ENCODE measurements at regions not wholly inside any gene's neighbourhood (a gene's known extent, or its start where the extent isn't known, plus 50 kb on each side); places are given as distances from the start of the nearest gene placed in this dataset.
A peak's percentile ranks its signal among the peaks of the same experiment; 100 is the strongest.
"Not testable (repeated sequence)": the region's sequence is repeated elsewhere in the genome, so short reads cannot be mapped to it uniquely, and the experiment has no call there.

DNA sequence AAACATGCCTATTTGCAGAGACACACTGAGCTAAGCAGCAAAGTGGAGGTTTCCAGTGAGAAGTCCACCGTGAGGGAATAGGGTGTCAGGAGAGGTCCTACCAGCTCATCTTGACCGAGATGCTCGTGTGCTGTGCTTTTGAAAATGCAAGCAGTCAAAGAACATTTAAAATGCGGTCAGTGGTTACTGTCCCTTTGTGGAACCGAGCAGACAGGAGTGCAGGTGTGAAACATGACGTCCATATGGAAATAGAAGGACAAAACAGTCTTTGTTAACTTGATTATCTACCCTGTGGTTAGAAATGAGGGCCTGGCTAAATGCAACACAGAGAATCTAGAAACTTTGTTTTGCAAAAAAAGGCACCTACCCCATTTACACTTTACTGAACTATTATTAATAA is 473.3 kb downstream of the SPATA31A6 start:
- not testable (repeated sequence) for DNase-seq (ENCODE audit: low read depth, low spot score)

DNA sequence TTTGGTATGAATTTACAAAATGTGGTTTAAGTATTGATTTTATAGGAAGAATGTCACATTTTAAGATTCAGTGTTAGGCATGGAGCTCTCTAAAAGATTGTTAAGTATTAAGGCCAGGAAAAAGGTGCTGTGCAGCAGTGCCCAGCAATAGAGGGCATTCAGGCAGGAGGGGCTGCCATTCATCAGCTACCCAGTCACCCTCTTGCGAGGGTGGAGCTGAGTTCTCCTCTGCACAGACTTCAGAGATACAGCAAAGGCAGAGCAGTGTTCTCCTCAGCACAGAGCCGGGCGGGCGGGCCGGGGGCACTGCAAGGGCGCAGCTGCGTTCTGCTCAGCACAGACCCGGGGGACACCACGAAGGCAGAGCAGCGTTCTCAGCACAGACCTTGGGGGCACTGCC is 474.0 kb downstream of the SPATA31A6 start:
- DNase-seq (ENCODE audit: low read depth, low spot score), result not testable (repeated sequence)

DNA sequence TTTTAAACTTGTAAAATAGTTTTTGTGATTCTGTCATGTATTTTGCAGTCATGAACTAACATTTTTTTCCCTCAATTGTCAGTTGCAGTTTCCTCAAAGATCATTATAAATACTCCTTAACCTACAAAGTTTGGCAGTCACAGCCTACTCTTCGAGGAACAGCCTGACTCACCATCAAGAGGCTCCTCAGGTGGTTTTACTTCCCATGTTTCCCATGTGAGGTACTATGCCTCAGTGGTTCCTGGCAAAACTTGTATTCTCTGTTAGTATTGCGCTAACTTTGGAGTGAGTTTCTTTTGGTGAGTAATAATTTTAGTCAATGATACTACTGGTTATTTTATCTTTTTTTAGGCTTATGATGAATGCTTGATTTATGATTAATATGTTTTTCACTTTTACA is 513.7 kb downstream of the SPATA31A6 start:
- not testable (repeated sequence) for DNase-seq (ENCODE audit: low read depth, low spot score)

DNA sequence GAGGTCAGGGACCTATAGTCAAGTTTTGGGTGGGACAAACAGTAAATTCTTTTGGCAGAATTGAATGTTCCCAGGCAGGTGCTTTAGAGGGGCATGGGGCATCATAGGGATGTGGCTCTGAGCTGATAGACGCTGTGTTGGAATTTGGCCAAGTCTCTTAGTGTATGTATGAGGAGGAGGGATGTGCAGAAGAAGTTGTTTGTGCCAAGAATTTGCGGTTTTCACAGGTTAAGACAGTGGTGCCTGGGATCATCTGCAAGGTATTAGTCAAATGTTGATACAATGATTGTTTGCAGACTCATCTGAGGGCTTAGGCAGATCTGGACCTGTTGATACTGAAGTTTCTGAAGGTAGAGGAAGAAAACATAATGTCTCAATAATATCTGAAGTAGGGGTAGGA is 519.4 kb downstream of the SPATA31A6 start:
- DNase-seq (ENCODE audit: low read depth, low spot score), result not testable (repeated sequence)

DNA sequence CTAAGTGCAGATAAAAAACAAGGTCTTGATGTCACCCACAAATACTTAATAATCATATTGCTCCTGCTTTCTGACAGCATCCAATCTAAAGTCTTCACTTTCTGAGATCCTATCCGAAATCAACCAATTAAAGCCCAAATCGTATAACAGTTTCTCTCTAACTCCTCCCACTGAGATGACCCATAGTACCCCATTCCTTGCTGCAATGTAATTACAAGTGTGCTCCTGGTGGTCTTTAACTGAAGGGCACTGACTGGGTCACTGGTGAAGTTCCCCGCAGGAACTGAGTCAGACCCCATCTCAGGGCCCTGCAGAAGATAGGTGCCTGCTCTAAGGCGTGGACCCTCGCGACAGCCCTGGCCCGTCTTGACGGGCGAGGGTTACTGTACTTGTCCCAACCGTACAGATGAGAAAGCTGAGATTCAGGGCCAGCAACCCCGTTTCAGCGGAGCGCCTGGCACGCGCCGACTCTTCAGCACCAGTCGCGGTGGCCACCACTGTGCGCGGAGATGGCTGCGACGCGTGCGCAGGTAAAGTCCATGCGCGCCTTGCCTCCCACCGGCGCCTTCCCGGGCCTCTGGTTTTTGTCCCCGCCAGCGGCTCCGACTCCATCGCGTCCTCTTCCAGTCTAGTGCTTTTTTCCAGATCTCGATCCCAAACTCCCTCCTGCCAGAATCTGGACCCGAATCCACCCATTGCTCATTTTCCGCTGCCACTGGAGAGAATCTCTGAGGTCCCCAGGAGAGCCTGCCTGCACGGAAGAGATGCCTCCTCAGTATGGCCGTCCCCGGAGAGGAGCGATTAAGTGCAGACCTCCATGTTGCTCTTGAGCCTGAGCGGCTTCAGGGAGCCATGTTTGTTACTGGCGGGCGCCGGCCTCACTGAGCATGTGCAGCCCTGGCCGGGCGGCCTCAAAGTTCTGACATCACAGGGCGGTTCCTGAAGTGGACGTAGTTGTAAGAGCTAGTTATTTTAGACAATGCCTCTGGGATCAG is 541.7 kb downstream of the SPATA31A6 start:
- not testable (repeated sequence) for DNase-seq (ENCODE audit: low read depth, low spot score)

DNA sequence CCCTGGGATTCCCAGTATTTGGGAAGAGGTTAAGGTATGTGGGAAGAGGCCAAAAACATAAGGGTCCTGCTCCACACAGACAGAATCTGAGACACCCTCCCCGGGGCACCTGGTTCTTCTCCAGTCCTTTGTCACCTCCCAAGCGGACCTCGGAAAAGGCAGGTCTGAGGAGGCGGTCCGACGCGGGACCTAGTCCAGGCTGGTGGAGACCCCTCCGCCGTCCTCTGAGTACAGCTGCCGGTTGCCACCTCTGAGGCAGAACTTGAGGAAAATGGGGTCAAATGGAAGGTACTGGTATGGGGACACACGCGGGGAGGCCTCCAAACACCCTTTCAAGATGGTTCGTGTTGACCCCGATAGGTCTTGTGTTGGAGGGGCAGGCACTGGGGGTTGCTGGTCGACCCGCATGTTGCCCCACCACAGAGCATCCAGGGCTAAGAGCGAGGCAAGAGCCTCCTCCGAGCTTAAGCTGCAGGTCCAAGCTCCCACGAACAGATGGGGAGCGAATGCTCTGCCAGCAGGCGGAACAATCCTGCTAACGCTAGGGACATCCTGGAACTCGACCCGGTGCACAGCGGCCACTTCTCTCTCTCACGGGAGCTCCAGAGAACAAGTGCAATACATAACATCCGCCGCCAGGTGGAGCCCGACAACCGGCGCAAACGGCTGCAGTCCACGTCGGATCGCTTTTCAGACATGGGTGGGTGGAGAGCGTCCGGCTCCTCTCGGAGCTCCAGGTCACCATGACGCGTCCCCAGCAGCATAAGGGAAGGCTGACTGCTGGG is 559.8 kb downstream of the SPATA31A6 start:
- peak; percentile 40 for DNase-seq (ENCODE audit: low read depth, low spot score)

- not testable (repeated sequence) for DNase-seq (ENCODE audit: low read depth, low spot score)
These were observed 573.8 kb downstream of the SPATA31A6 start for GRCh38 chr9:42757251-42757650.

- not testable (repeated sequence) for DNase-seq (ENCODE audit: low read depth, low spot score)
These were observed 575.9 kb downstream of the SPATA31A6 start for GRCh38 chr9:42759320-42759719.

DNA sequence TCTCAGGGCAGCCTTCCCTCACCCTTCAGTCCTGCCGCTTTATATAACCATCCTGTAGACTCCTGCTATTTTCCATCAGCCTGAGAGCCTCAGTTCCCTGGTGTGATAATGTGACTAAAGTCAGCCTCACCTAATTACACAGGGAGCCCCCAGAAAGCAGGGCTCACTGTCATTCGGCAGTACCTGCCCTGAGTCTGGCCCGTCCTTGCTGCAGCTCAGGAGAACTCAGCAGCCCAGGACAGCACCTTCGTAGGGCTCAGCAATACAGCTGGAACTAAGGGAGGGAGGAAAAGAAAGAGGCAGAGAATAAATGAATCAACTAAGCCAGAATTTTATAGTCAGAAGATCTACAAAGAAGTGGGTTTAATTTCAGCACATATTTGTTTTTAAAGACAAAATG is 598.7 kb downstream of the SPATA31A6 start:
- DNase-seq (ENCODE audit: low read depth, low spot score), result not testable (repeated sequence)

DNA sequence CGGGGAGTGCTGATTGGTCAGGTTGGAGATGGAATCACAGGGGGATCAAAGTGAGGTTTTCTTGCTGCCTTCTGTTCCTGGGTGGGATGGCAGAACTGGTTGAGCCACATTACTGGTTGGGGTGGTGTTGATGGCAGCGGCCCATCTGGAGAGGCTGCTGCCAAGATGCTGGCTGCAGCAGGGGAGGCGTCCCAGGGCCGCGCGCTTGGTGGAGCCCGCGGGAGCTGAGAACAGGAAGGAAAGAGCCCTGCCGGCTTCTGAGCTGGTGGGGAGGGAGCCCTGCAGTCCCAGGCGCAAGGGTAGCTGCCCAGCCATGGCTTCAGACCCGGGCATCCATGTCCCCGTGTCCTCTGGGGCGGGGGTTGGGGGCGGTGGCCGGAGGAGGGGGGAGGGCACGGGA is 609.3 kb downstream of the SPATA31A6 start:
- DNase-seq (ENCODE audit: low read depth, low spot score), result not testable (repeated sequence)

DNA sequence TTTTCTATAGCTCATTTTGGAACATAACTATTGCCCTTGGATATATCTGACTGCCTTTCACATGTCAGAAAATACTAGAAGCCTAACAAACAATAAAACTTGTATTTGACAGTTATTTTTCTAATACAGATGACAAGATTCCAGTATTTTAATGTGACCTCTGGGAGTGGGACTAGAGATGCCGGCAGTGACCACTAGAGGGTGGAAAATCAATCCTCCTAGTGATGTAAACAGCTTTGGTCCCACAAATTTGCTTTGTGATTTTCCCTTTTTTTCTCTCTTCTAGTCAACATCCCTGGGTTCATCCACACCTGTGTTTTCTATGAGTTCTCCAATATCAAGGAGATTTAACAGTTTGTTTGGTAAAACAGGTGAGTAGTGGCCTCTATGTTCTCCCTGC is 615.1 kb downstream of the SPATA31A6 start:
- not testable (repeated sequence) for DNase-seq (ENCODE audit: low read depth, low spot score)

DNA sequence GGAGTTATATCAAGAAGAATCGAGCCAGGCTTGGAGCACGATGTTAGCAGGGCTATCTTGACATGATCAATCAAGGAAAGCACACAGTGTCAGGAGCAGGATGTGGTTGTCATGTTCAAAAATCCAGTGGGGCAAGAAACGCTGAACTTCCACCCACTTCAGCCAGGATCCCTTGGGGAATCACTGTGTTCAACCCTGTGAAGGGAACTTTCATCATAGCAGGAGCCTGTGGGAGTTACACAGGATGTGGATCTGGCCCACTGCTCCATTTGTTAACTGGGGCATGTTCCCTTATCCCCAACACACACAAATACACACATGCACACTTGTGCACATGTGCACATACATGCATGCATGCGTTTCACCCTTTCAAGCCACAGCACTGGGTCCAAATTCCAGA is 619.3 kb downstream of the SPATA31A6 start:
- DNase-seq (ENCODE audit: low read depth, low spot score), result not testable (repeated sequence)

DNA sequence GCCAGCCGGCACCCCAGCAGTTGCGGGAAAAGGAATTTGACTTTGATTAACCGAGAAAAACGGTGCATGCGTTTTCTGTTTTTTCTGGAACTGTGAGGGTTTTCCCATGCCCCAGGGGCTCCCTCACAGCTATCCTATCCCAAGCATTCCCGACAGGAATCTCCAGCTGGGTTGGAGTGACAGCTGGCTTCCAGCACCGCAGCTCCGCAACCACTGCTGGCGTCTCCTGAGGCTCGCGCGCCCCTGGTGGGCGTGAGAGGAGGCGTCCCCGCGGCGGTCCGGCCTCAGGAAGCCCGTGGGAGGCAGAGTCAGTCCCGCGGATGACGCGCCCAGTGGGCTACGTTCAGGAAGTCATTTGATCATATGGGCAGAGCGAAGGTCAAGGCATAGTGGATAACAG is 623.2 kb downstream of the SPATA31A6 start:
- DNase-seq (ENCODE audit: low read depth, low spot score), result not testable (repeated sequence)

GRCh38 chr9:42821468-42821867 is 638.0 kb downstream of the SPATA31A6 start:
- DNase-seq (ENCODE audit: low read depth, low spot score), result not testable (repeated sequence)

GRCh38 chr9:42848156-42848555 is 664.7 kb downstream of the SPATA31A6 start:
- not testable (repeated sequence) for DNase-seq (ENCODE audit: low read depth, low spot score)

- DNase-seq (ENCODE audit: low read depth, low spot score), result not testable (repeated sequence)
These were observed 667.6 kb downstream of the SPATA31A6 start for GRCh38 chr9:42850896-42851693.

DNA sequence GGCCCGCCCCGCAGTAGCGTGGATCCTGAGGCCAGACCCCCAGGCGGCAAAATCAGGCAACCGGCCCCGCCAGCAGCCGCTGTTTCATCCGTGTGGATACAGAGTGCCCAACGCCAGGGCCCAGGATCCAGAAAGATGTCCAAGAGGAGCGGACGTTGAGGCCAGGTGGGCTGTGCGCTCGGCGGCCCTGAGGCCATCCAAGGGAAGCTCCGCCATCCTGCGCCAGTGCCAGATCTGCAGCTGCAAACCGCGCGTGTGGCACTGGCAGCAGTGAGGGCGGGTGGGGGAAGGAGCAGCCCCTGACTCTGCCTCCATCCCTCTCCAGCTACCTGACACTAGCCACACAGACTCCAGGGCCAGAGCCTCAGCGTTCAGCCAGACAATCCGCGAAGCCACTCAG is 668.2 kb downstream of the SPATA31A6 start:
- not testable (repeated sequence) for DNase-seq (ENCODE audit: low read depth, low spot score)

GRCh38 chr9:42852133-42852930 is 668.9 kb downstream of the SPATA31A6 start:
- DNase-seq (ENCODE audit: low read depth, low spot score), result not testable (repeated sequence)

DNA sequence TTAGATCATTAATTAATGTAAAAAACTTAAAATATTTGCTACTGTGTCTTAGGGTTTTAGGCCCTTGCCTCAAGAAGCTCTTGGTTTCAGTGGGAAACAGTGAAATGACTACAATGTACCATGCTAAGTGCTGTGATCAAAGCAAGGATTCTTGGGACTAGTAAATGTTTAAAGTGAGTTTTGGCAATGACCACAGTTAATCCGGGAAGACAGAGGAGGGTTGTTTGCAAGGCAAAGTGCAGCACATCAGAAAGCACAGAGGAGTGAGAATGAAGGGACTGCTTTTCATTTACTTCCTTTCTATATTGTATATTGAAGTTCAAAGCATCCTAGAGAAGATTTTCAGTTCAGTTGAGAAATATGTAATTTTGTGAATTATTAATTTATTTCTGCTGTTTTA is 676.7 kb downstream of the SPATA31A6 start:
- not testable (repeated sequence) for DNase-seq (ENCODE audit: low read depth, low spot score)

DNA sequence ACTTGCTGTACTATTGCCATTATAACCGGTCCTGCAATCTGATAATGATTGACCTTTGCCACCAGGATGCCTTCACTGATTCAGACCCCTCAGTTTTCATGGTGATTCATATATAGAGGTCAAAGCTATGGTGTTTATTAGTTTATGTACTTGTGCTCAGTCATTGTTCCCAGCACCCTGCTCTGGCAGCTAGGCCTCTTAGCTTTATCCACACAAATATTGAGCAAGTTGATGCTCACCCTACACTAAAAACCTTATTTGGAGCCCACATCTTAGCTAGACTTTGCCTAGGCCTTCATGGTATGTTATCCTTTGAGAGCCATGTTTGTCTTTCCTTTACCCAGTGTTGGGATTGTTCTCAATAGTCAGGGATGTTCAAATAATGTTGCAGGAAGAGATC is 679.0 kb downstream of the SPATA31A6 start:
- not testable (repeated sequence) for DNase-seq (ENCODE audit: low read depth, low spot score)

All from brain pericyte (primary cell).